Psoas muscle (tissue), 7 donors: ENCODE measurements at regions not wholly inside any gene's neighbourhood (a gene's known extent, or its start where the extent isn't known, plus 50 kb on each side); places are given as distances from the start of the nearest gene placed in this dataset.

Source experiments
- ATAC-seq, 4 donors: fragments of 200-7000 bp; cut with Tn5 transposase; one replicate each; pipeline ENCODE4 v1.9.1; 2020; ENCODE audit warnings: moderate library complexity in 3 of 4, mild to moderate bottlenecking in 2 of 4
- DNase-seq, 2 donors: peaks; one replicate each; pipeline ENCODE4 v3.0.0-alpha.2; 2020
- H3K27ac ChIP-seq: fragments of 200-600 bp; one replicate; pipeline ENCODE4 v1.8.0; 2022
- H3K27me3 ChIP-seq, 3 donors: fragments of 200-600 bp in 1 of 3; one replicate each; pipeline versions ENCODE4 v1.6.1 to v1.8.0; 2013 to 2022; ENCODE audit warnings: low read length in 2 of 3, mild to moderate bottlenecking in 2 of 3, moderate library complexity in 1 of 3; ENCODE audit not compliant: insufficient read depth in 3 of 3
- H3K36me3 ChIP-seq, 2 donors: fragments of 200-600 bp in 1 of 2; one replicate each; pipeline versions ENCODE4 v1.6.1 to v1.8.0; 2013 to 2022; ENCODE audit warnings: low read depth in 1 of 2, mild to moderate bottlenecking in 1 of 2, moderate library complexity in 1 of 2; ENCODE audit not compliant: insufficient read depth in 1 of 2
- H3K4me1 ChIP-seq: fragments of 200-600 bp; one replicate; pipeline ENCODE4 v1.8.0; 2022
- H3K4me3 ChIP-seq: fragments of 200-600 bp; one replicate; pipeline ENCODE4 v1.8.0; 2022; ENCODE audit warnings: mild to moderate bottlenecking
- H3K9me3 ChIP-seq: fragments of 200-600 bp; one replicate; pipeline ENCODE4 v1.8.0; 2022
- CTCF ChIP-seq: fragments of 200-600 bp; IDR thresholded peaks from one replicate; pipeline ENCODE4 v1.8.0; 2022; ENCODE audit warnings: antibody characterized with exemption
- WGBS, 3 donors: extraction: QIAGEN DNeasy Blood & Tissue Kit; methylation state at CpG; one replicate each; pipeline versions ENCODE4 v1.1.6 to v1.1.7; 2013; 5-methylcytosine and 5-hydroxymethylcytosine counted together
- intact Hi-C, 2 donors: fragments of 100-400 bp; cut with DNase I; formaldehyde crosslinking; loops; one replicate each; pipeline versions ENCODE4 v1.11.0 to v1.14.2; 2022
- donor health status: healthy with polysubstance abuse.
- donor health status: DM: no; HTN: no; CAD: no; lungs with moderate emphysema.
- donor health status: Bipolar disorder and iron deficiency.
- donor health status: healthy.
- donor health status: DM: yes; HTN: yes; CAD: no.
- donor health status: DM: no; HTN: no; CAD: no.
- donor health status: DM: yes; HTN: yes; CAD: no.

DNA sequence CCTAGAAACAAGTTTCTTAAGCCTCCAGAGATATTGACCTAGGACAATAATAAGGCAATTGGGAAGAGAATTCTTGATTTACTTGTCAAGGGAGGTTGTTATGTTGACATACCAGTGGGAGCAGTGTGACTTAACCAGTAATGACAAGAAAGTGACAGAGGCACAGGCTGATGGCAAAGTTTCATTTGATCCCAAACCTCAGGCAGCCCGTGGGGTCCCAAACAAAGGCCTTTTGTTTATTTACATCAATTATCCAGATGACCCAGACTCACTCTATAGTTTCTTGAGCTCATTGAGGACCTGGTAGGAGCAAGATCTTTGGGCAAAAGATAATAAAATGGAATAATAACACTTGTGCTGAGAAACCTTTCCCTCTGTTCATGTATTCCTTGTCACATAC, 336.8 kb downstream of the ARL6IP6 start:
- Histone ChIP-seq H3K36me3 (no peaks in the 10 kb centered on the region), H3K4me3 (no peak overlapping the region), H3K4me1 (no peaks in the 10 kb centered on the region), H3K27ac (no peak overlapping the region), H3K27me3 (no peaks in the 10 kb centered on the region), H3K9me3 (no peaks in the 10 kb centered on the region)
- no peak for ATAC-seq
- no peak for TF ChIP-seq CTCF
- no peak for DNase-seq
- intact Hi-C loops = no loop called here
- 5 to 12% (median 10%) methylated on average over 1 of the region's 1 CpG for WGBS, 3 donors

DNA sequence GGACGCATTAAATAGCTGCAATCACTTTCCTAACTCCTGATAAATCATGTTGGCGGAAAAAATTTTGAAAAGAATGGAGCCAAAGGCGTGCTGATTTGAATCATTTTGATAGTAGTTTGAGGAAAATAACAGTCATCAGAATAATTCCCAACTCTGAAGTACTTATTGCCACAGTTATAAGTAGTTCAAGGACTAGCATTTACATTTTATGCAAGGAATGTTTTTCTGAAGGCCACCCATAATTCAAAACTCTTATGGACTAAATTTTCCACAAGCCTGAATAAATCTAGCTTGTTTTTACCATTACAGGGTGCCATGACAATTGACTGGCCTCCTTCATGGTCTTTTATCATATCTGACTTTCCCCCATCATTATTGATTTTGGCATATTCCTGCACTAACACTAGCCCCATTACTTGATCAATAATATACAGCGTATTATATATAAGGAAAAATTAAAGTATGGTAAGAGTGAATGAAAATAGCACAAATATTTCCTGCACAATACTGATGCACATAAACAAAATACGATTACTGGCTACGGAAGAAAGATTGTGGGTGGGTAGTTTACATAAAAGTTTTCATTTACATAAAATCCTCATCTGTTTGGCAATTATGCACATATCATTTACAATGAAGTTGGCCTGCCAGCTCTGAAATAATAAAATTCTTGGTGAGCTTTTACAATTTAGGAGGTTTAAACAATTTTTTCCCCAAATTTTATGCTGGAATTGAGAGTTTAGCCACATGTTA, 334.6 kb downstream of the ARL6IP6 start:
- Histone ChIP-seq H3K9me3 (no peaks in the 10 kb centered on the region), H3K36me3 (no peaks in the 10 kb centered on the region), H3K27ac (no peak overlapping the region), H3K4me1 (no peaks in the 10 kb centered on the region), H3K27me3 (no peaks in the 10 kb centered on the region), H3K4me3 (no peak overlapping the region)
- ATAC-seq (no peak), DNase-seq (no peak)
- 80 to 83% (median 80%) methylated on average over 6 of the region's 6 CpGs for WGBS, 3 donors
- intact Hi-C loops = no loop called here
- no peak for TF ChIP-seq CTCF

DNA sequence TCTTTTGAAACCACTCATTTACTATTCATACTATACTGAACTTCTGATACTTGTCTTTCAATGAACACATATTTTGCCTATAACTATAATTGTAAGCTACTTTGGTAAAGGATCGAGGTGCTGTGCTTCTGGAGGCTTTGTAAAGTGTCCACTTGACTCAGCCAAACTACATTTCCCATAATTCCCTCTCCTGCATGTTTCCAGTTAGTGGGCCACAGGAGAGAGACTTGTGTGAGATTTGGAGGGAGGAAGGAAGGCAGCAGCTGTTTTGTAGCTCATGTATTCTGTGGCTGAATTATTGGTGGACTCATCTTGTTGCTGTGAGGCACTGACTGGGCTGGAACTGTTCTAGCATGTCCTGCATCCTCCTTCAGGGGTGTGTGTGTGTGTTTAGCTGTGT, 328.8 kb downstream of the ARL6IP6 start:
- WGBS, 3 donors = 41 to 44% (median 43%) methylated on average over 1 of the region's 1 CpG
- DNase-seq (no peak), ATAC-seq (no peak)
- Histone ChIP-seq H3K36me3 (no peaks in the 10 kb centered on the region), H3K9me3 (no peaks in the 10 kb centered on the region), H3K4me1 (no peaks in the 10 kb centered on the region), H3K4me3 (no peak overlapping the region), H3K27me3 (no peaks in the 10 kb centered on the region), H3K27ac (no peak overlapping the region)
- TF ChIP-seq CTCF = no peak
- intact Hi-C loops = no loop called here

- no peaks in the 10 kb centered on the region for H3K9me3 ChIP-seq
- no peak for TF ChIP-seq CTCF
- intact Hi-C loops = no loop called here
- no peaks in the 10 kb centered on the region for H3K36me3 ChIP-seq
- no peaks in the 10 kb centered on the region for H3K27me3 ChIP-seq
- H3K4me1 ChIP-seq = no peaks in the 10 kb centered on the region
- ATAC-seq (no peak), DNase-seq (no peak)
- H3K27ac ChIP-seq = no peak overlapping the region
- H3K4me3 ChIP-seq = no peak overlapping the region
- WGBS, 3 donors = 72 to 96% (median 75%) methylated on average over 1 of the region's 1 CpG
Observed at GRCh38 chr2:153043385-153043784, 325.0 kb downstream of the ARL6IP6 start.

- 68 to 87% (median 73%) methylated on average over 2 of the region's 2 CpGs for WGBS, 3 donors
- intact Hi-C loops = no loop called here
- H3K27ac ChIP-seq = no peak overlapping the region
- no peak for ATAC-seq
- TF ChIP-seq CTCF = no peak
- no peaks in the 10 kb centered on the region for H3K27me3 ChIP-seq
- H3K4me1 ChIP-seq = no peaks in the 10 kb centered on the region
- no peaks in the 10 kb centered on the region for H3K9me3 ChIP-seq
- DNase-seq = no peak
- no peak overlapping the region for H3K4me3 ChIP-seq
- no peaks in the 10 kb centered on the region for H3K36me3 ChIP-seq
Observed at GRCh38 chr2:153028626-153029025, 310.2 kb downstream of the ARL6IP6 start.
